GM12878 (cell line): ENCODE measurements at regions not wholly inside any gene's neighbourhood (a gene's known extent, or its start where the extent isn't known, plus 50 kb on each side); places are given as distances from the start of the nearest gene placed in this dataset.
A peak's percentile ranks its signal among the peaks of the same experiment; 100 is the strongest.

Experiments
- ATAC-seq: fragments of 200-7000 bp; cut with Tn5 transposase; 3 replicates; pipeline ENCODE4 v1.9.1; 2020; ENCODE audit warnings: mild to moderate bottlenecking, moderate library complexity
- BruUV-seq: library from RNA; stranded (reverse); fragments of 400-500 nt; replicated peaks from 2 replicates; lab custom pipeline; 2021; lab: Mats Ljungman, UMichigan
- CTCF ChIA-PET: fragments of 300-600 bp; sonication (Branson Sonifier 250); formaldehyde crosslinking; extraction: SDS; loops from one replicate; lab custom pipeline; 2021; ENCODE audit warnings: inconsistent platforms; lab: Yijun Ruan, JAX
- POLR2A ChIA-PET: fragments of 350-600 bp; formaldehyde crosslinking; extraction: SDS; loops from one replicate; lab custom pipeline; 2021; ENCODE audit warnings: inconsistent platforms; lab: Charles Lee
- RAD21 ChIA-PET: fragments of 300-600 bp; sonication (Branson Sonifier 250); formaldehyde crosslinking; loops from one replicate; lab custom pipeline; 2023; ENCODE audit warnings: antibody characterized with exemption; ENCODE audit not compliant: unreplicated experiment; lab: Charles Lee
- SMC1A ChIA-PET: fragments of 300-600 bp; sonication (Branson Sonifier 250); formaldehyde crosslinking; loops from one replicate; lab custom pipeline; 2023; ENCODE audit not compliant: unreplicated experiment, uncharacterized antibody; lab: Charles Lee
- DNase-seq: peaks from one replicate; pipeline ENCODE4 v3.0.0-alpha.2; 2011; ENCODE audit warnings: low read depth, low spot score
- FAIRE-seq: peaks from 3 replicates; lab custom pipeline; 2011; peaks lifted over from hg19 to GRCh38; lab: Jason Lieb, UNC
- H2AFZ ChIP-seq: 2 replicates; pipeline ENCODE4 v1.6.0; 2011; ENCODE audit warnings: low read depth, low read length, control low read depth; ENCODE audit not compliant: control insufficient read depth
- H3K27ac ChIP-seq: 2 replicates; pipeline ENCODE4 v1.5.1; 2011; ENCODE audit warnings: control low read depth; ENCODE audit not compliant: control insufficient read depth, insufficient read depth
- H3K27me3 ChIP-seq, 2 experiments: replicated peaks in 1 of 2; 2 replicates each; pipeline versions ENCODE4 v1.6.0 to v1.6.1; 2011; ENCODE audit warnings: low read length in 1 of 2; ENCODE audit not compliant: control insufficient read depth in 2 of 2, insufficient read depth in 2 of 2
- H3K36me3 ChIP-seq, 2 experiments: 2 replicates each; pipeline ENCODE4 v1.5.1; 2011; ENCODE audit warnings: low read length in 1 of 2; ENCODE audit not compliant: control insufficient read depth in 2 of 2, insufficient read depth in 2 of 2
- H3K4me1 ChIP-seq: 2 replicates; pipeline ENCODE4 v1.6.1; 2011; ENCODE audit warnings: mild to moderate bottlenecking, low read length, moderate library complexity, mixed read lengths; ENCODE audit not compliant: control insufficient read depth, insufficient read depth
- H3K4me2 ChIP-seq: 2 replicates; pipeline ENCODE4 v1.6.0; 2011; ENCODE audit warnings: control low read depth; ENCODE audit not compliant: control insufficient read depth, insufficient read depth
- H3K4me3 ChIP-seq: fragments of 200-600 bp; sonication (generic); 2 replicates; pipeline ENCODE4 v1.5.1; 2016
- H3K79me2 ChIP-seq: 2 replicates; pipeline ENCODE4 v1.6.0; 2011; ENCODE audit warnings: low read length; ENCODE audit not compliant: control insufficient read depth, insufficient read depth
- H3K9ac ChIP-seq: 2 replicates; pipeline ENCODE4 v1.8.0; 2011; ENCODE audit warnings: low read length, control low read depth, mixed read lengths; ENCODE audit not compliant: control insufficient read depth, insufficient read depth
- H3K9me3 ChIP-seq: replicated peaks from 3 replicates; pipeline ENCODE4 v1.5.1; 2011; ENCODE audit warnings: mild to moderate bottlenecking, low read length; ENCODE audit not compliant: control insufficient read depth, insufficient read depth
- H4K20me1 ChIP-seq: 2 replicates; pipeline ENCODE4 v1.6.0; 2011; ENCODE audit not compliant: control insufficient read depth, insufficient read depth
- ATF7 ChIP-seq: fragments of 450-650 bp; IDR thresholded peaks from 2 replicates; pipeline ENCODE4 v1.6.1; 2016; ENCODE audit warnings: low read depth, mild to moderate bottlenecking
- BRCA1 ChIP-seq: IDR thresholded peaks from 2 replicates; pipeline ENCODE4 v1.6.1; 2011; ENCODE audit warnings: low read depth, low read length, improper control_type of control experiment
- CHD4 ChIP-seq: fragments of 200-600 bp; sonication (generic); IDR thresholded peaks from 2 replicates; pipeline ENCODE4 v1.6.1; 2016; ENCODE audit warnings: mild to moderate bottlenecking
- IRF4 ChIP-seq: IDR thresholded peaks from 2 replicates; pipeline ENCODE4 v1.6.1; 2011; ENCODE audit warnings: low read depth, low read length
- MYB ChIP-seq: fragments of 150-350 bp; IDR thresholded peaks from 2 replicates; pipeline ENCODE4 v1.6.1; 2014; ENCODE audit warnings: mild to moderate bottlenecking, low read depth, low read length, borderline replicate concordance
- POU2F2 ChIP-seq: IDR thresholded peaks from 3 replicates; pipeline ENCODE4 v1.6.1; 2011; ENCODE audit warnings: low read depth, mild to moderate bottlenecking, low read length, borderline replicate concordance
- PRDM15 ChIP-seq: fragments of 450-650 bp; formaldehyde crosslinking; IDR thresholded peaks from 2 replicates; pipeline ENCODE4 v1.4.0; 2020; ENCODE audit warnings: mild to moderate bottlenecking, moderate library complexity
- SUZ12 ChIP-seq: fragments of 200-600 bp; sonication (generic); IDR thresholded peaks from one replicate; pipeline ENCODE4 v1.6.1; 2018; ENCODE audit warnings: antibody characterized with exemption, mild to moderate bottlenecking; ENCODE audit not compliant: unreplicated experiment
- TBL1XR1 ChIP-seq: IDR thresholded peaks from 2 replicates; pipeline ENCODE4 v1.6.1; 2012; ENCODE audit warnings: low read depth, low read length, improper control_type of control experiment
- WGBS: methylation state at CpG from one replicate; pipeline ENCODE4 v1.1.6; 2016; ENCODE audit warnings: low lambda C conversion rate; ENCODE audit not compliant: insufficient replicate concordance, insufficient coverage; ENCODE audit errors: missing lambda C conversion rate; 5-methylcytosine and 5-hydroxymethylcytosine counted together
- in situ Hi-C: fragments of 300-500 bp; cut with MboI; formaldehyde crosslinking; loops from 9 replicates; pipeline ENCODE4 v1.14.3; 2018; ENCODE audit warnings: mixed read lengths
- intact Hi-C: fragments of 100-400 bp; cut with micrococcal nuclease; formaldehyde crosslinking; loops from one replicate; pipeline ENCODE4 v1.14.2; 2022; ENCODE audit not compliant: unreplicated experiment

GRCh38 chr7:1377111-1377909 is 82.0 kb downstream of the MICALL2 start:
- ChIA-PET SMC1A (no interaction called here), RAD21 (no interaction called here), CTCF (no interaction called here), POLR2A (no interaction called here)
- no peak overlapping the region for H3K9ac ChIP-seq
- DNase-seq (no peak), FAIRE-seq (no peak), ATAC-seq (no peak)
- BruUV-seq = no TSS peak
- no peak overlapping the region for H3K4me3 ChIP-seq
- no peaks in the 10 kb centered on the region for H3K79me2 ChIP-seq
- in situ Hi-C loops (no loop called here), intact Hi-C loops (no loop called here)
- H3K4me1 ChIP-seq = no peaks in the 10 kb centered on the region
- 45% methylated on average over 20 of the region's 21 CpGs for WGBS
- H3K9me3 ChIP-seq = no peaks in the 10 kb centered on the region
- TF ChIP-seq SUZ12 (no peak), BRCA1 (no peak), ATF7 (no peak), CHD4 (no peak), POU2F2 (peak; percentile 37; the same call in 1 of the 3 replicates), MYB (no peak), TBL1XR1 (no peak), PRDM15 (CRISPR knock-in tag) (no peak), IRF4 (no peak)
- no peak overlapping the region for H2AFZ ChIP-seq
- no peaks in the 10 kb centered on the region for H3K27me3 ChIP-seq
- H4K20me1 ChIP-seq = no peaks in the 10 kb centered on the region
- H3K4me2 ChIP-seq = no peak overlapping the region
- no peak overlapping the region for H3K27ac ChIP-seq
- no peaks in the 10 kb centered on the region for H3K36me3 ChIP-seq
